ENCODE measurements at regions not wholly inside any gene's neighbourhood (a gene's known extent, or its start where the extent isn't known, plus 50 kb on each side); places are given as distances from the start of the nearest gene placed in this dataset.

- no peak for TF ChIP-seq POLR2A (IDR thresholded peaks at IDR 0.05; ENCODE audit: low read depth)
- no peak for TF ChIP-seq POLR2AphosphoS5 (IDR thresholded peaks at IDR 0.05)
These were observed 774.4 kb downstream of the SI start for GRCh38 chr3:164303894-164304293.
